ENCODE measurements at regions not wholly inside any gene's neighbourhood (a gene's known extent, or its start where the extent isn't known, plus 50 kb on each side); places are given as distances from the start of the nearest gene placed in this dataset.
"Not testable (repeated sequence)": the region's sequence is repeated elsewhere in the genome, so short reads cannot be mapped to it uniquely, and the experiment has no call there.

DNA sequence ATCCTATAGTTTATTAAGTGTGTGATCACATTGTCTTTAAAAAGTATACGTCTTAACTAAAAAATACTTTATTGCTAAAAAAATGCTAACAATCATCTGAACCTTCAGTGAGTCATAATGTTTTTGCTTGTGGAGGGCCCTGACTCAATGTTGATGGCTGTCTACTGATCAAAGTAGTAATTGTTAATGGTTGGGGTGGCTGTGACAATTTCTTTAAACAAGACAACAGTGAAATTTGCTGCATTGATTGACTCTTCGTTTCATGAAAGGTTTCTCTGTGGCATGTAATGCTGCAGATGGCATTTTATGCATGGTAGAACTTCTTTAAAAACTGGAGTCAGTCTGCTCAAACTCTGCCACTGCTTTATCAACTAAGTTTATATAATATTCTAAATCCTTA, 101.4 kb upstream of the IL15 start:
- no peak for DNase-seq (ENCODE audit: low read depth)

DNA sequence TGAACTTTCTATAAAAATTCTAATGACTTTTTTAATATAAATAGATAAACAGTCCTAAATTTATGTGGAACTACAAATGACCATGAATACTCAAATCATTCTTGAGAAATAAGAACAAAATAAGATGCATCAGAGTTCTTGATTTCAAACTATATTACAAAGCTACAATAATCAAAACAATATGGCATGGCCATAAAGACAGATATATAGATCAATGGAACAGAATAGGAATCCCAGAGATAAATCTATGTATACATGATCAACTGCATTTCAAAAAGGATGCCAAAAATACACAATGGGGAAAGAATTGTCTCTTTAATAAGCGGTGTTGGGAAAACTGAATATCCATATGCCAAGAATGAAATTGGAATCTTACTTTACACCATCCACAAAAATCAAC, 98.4 kb upstream of the IL15 start:
- DNase-seq (ENCODE audit: low read depth): no peak

DNA sequence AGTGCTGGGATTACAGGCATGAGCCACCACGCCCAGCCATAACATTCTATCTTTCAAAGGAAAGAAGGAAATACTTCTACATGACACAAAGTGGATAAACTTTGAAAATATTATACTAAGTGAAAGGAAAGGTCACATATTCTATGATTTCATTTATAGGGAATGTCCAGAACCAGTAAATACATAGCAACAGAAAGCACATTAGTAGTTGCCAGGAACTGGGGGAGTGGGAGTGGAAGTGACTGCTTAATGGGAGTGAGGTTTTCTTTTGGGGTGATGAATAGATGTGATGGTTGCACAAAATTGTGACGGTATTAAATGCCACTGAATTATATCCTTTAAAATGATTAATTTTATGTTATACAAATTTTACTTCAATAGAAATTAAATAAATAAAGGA, 95.7 kb upstream of the IL15 start:
- no peak for DNase-seq (ENCODE audit: low read depth)

DNA sequence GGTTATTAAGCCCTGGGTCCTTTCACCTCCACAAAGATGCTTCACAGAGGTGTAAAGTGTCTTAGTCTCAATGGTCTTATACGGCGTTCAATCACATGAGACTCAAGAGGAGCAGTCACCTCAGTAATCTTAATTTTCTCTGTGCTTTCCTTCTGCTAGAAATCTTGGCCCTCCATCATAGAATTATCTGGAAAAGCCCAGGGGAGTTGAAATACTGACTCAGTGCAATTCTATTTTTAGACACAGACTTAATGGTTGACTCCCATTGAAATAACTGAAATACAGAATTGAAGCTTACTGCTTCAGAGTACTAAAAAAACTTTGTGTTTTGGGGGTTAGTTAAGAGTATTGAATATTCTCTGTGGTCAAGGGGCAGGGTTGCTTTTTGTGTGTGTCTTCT, 94.5 kb upstream of the IL15 start:
- DNase-seq (ENCODE audit: low read depth): no peak

DNA sequence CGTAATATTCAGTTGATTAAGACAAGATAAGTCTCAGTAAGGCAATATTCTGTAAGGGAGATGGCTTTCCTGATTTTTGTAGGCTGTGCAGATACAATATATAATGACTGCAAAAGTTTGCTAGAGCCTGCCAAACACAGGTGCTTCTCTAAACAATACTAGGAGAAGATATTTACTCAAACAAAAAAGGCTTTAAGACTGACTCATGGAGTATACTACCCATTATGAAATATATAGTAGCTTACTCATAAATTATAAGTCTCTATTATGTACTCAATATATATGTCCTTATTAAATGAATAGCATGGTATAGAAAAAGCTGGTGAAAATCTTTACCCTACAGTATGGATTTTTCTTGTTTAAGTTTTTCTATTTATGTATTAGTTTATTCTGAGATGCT, 93.2 kb upstream of the IL15 start:
- no peak for DNase-seq (ENCODE audit: low read depth)

DNA sequence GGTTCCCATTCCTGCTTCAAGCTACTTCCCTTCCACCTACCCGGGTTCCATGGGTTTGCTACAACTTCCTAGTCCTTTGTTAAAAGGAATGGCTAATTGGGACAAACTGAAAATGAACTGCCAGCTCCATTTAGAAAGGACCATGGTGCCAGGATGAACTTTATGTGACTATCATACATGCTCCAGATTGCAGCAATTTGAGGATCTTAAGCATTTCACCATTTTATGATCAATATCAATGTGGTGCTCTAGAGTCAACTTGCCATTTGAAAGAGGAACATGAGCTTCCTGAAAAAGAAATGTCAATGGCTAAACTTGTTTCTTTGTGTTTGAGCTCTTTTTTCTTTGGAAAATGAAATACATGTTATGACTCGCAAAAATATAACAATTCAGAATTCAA, 92.7 kb upstream of the IL15 start:
- DNase-seq (ENCODE audit: low read depth): no peak

DNA sequence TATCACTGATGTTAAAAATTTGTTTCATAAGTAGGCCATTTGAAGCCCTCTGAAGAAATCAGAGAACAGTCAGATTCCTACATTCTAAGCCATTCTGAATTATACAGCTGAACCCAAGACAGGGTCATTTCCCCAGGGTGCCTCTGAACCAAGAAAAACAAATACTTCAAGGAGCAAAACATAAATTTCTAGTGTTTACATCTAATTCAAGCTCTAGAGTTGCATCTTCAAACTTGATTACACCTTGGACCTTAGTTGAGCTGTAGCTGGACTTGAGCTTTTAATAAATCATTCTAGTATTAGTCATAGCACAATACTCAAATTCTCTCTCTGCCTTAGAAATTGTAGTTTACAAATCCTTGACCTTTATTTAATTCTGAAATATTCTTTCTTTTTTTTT, 87.6 kb upstream of the IL15 start:
- DNase-seq (ENCODE audit: low read depth): no peak

DNA sequence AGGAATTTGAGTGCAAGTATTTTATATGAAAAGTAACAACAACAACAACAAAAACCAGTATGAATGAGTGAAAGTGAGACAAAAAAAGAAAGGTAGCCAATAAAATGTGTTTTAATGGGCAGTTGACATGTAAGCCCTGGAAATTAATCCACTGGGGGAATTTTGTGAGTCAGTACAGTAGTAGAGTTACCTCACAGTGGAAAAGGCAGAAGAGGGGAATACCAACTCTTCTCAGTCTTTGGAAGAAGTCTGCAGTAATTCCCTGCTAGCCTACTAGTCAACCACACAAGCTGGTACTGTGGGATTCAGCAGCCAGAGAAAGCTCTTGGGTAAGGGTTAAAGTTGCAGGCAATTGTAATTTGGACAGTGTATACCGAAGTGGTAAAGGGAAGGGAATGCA, 76.3 kb upstream of the IL15 start:
- DNase-seq (ENCODE audit: low read depth): no peak

DNA sequence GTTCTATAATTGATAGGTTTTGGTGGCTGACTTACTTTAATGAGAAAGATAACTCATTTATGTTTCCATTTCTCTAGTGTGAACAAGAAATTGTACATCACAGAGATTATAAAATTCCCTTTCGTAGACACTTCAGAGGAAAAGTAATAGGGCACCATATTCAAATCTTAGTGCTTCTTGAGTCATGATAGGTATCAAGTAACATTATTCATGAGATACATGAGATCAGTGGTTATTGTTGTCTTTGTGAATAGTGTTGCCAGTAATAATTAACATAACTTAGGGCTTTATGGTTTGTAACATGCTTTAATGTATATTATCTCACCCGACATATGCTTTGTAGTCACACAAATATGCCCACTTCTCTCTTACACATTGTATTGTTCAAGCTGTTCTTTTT, 73.7 kb upstream of the IL15 start:
- DNase-seq (ENCODE audit: low read depth): no peak

DNA sequence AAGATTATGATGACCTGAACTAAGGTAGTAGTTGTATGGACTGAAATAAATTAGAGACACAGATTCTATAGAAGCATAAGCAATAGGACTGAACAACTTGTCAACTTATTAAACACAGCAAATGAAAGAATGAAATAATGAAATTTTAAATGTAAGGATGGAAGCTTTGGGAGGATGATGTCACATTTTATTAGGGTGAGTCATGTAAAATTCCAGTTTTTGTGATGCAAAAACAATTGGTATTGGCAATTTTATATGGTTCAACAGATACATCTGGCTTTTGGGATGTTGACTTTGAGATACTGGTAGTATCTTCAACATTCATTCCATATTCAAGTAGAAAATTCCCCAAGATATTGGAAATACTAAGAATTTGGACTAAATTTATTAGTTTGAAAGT, 72.7 kb upstream of the IL15 start:
- DNase-seq (ENCODE audit: low read depth): no peak

DNA sequence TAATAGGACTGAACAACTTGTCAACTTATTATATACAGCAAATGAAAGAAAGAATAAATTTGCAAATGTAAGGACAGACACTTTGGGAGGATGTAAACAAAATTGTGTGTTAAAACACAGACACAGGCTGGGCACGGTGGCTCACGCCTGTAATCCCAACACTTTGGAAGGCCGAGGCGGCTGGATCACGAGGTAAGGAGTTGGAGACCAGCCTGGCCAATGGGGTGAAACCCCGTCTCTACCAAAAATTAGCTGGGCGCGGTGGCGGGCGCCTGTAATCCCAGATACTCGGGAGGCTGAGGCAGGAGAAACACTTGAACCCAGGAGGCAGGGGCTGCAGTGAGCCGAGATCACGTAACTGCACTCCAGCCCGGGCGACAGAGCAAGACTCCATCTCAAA, 71.4 kb upstream of the IL15 start:
- DNase-seq (ENCODE audit: low read depth): not testable (repeated sequence)

DNA sequence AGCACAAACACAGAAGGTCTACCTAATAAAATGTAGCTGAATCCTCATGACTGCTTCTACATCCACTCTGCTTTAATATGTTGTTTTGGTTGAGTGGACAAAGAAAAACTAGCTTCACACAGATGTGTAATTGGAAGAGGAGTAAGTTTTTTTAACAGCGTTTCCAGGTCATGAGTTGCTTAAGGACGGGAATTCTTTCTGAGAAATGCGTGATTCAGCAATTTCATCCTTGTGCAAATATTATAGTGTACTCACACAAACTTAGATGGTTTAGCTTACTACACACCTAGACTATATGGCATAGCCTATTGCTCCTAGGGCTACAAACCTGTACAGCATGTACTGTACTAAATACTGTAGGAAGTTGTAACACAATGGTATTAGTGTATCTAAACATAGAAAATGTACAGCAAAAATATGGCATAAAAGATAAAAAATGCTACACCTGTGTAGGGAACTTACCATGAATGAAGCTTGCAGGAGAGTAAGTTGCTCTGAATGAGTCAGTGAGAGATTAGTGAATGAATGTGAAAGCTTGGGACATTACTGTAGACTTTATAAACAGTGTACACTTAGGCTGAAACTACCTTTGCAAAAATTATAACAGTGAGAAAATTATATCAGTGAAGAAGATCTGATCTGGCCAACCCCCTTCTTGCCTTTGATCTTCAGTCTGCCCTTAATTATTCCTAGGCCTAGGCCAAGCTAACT, 70.8 kb upstream of the IL15 start:
- DNase-seq (ENCODE audit: low read depth): no peak

DNA sequence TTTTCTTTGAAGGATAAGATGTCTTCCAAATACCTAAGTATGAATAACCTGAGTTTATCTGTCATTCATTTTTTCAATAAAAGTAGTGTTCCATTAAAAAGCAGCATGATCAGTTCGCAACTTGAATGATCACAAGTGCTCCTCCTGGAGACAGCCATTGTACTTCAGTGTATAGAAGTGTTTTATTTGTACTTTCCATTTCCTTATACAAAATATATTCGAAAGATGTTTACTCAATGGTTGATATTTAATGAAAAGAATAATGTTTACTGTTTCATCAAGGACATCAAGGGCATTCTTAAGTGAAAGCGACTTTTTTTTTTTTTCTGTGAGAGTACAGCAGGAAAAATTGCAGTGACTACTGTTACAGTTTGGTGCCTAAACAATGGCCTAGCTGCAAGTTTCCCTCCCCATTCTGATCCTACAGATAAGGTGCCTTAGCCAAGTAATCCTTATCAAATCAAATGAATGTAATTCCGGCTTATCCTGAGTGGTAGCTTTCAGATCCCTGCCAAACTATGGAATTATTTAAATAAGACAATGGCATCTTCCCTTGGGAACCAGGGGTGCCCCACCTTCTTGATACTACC, 69.0 kb upstream of the IL15 start:
- no peak for DNase-seq (ENCODE audit: low read depth)

DNA sequence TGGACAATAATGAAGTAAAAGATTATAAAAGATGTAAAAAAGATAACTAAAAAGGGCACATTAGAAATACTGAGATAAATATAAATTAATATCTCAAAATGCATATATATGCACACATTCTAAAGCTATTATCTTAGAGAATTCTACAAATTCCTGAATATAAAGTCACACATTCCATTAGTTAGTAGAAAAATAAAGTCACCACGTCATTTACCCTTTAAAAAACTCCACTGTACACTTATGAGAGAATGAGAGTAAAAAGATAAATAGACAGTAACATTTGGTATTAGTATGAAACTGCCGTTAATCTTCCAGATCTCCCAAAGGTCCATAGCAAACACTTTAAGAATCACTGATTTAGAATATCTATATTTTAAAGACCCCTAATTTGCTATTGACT, 67.2 kb upstream of the IL15 start:
- DNase-seq (ENCODE audit: low read depth): no peak

DNA sequence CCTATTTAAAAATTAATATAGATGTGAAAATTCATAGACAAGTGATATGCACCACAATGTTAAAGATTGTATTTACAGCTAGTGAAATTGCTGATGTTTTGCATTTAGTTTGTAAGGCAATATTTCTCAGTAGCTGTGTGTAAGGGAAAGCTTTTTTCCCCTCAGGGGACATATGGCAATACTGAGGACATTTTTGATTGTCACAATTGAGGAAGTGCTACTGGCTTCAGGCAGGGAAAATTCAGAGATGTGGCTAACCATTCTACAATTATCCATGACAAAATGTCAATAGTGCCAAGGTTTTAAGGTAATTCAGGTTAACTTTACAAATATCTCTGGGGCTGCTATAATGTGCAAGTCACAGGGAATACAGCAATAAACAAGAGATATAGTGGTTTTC, 66.1 kb upstream of the IL15 start:
- no peak for DNase-seq (ENCODE audit: low read depth)

DNA sequence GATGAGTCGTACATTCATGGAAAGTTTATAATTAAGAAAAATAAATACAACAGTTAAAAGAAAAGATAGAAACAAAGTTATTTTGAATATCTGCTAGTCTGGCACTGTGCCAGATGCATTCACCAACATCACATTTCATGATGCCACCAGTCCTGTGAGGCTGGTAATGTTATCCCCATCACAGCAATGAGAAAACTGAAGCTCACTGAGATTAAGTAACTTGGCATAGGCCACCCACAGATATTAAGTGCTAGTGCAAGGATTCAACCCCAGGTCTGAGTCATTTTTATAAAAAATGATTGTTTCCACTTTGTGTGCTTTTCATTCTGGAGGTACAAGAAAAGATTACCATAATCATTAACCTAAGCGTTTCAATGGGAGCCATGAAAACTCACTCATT, 65.0 kb upstream of the IL15 start:
- no peak for DNase-seq (ENCODE audit: low read depth)

DNA sequence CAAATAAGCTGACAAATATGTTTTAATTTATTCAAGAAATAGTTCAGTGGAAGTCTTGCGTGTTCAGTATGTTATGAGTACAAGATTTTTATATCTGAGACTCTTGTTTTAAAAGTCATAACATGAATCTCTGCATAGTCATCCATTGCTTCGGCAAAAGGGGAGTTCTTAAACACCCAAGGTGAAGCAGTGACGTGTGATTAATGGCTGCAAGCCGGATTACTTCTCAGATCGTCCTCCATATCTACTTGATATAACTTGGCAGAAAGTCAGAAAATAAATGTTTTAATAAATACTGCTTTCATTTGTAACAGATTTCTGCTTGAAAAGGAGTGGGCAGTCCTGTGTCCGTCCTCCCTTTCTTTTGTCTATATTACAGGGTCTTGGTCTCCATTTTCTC, 64.6 kb upstream of the IL15 start:
- DNase-seq (ENCODE audit: low read depth): no peak

DNA sequence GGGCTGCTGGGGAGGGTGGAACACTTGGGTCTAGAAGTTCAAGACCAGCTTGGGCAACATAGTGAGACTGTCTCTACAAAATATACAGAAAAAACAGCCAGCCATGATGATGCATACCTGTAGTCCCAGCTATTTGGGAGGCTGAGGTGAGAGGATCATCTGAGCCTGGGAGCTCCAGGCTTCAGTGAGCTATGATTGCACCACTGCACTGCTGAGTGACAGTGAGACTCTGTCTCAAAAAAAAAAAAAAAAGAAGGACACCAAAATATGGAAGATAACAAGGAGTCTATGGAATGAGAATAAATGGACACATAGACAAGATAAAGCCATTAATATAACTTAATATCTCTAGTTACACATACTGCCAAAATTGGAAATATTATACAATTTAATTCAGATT, 62.7 kb upstream of the IL15 start:
- no peak for DNase-seq (ENCODE audit: low read depth)

DNA sequence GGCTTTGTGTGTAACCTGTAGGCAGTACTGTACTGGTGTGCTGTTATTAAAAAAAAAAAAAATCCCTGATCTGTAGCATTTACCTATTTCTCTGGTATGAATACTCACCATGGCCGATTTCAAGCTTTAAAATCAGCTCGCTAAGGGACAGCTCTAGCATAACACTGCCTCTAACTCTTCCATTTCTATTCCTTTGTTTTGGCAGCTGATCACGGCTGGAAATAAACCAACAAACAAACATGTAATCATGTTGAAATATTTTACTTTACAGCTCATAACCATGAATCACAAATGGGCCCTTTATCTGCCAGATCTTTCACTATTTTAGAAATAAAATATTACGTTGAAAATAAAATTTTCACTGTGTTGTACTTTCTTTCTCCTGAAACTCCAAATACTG, 60.5 kb upstream of the IL15 start:
- peak; percentile 37 for DNase-seq (ENCODE audit: low read depth)

DNA sequence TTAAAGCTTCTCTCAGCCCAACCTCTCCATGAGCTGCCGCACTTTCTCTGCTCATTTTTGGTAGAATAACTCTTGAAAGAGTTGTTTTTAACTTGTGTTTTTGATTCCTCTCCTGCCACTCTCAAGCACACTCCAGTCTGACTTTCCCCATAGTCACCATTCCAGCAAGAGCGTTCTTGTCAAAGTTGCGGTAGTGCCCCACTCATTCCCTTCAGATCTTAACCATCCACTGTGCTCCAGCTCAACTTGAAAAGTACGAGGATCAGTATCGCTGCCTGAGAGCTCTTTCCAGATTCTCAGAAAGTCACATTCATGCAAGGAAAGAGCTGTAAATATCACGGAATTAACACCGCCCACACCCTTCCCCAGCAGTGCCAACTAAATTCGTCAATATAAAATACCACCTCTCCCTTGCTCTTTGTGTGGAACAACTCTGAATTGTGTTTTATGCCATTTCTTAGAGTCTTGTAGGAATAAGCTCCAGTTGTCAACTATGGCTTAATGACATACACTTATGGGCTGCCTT, 59.7 kb upstream of the IL15 start:
- no peak for DNase-seq (ENCODE audit: low read depth)

DNA sequence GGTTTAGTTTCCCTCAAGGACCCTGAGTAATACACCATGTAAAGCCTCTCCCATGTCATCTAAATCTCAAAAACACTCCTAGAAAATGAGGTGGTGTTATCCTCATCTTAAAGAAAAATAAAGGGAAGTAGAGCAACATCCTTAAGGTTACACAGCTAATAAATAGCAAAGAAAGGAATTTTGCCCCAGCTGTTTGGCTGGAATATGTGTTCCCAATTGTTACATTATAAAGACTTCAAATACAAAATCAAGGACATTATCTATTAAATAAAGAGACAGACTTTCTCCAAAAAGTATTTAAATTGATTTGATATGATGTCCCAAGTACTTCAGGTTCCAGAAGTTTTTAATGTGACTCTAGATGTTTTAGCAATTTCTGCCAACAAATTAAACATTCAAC, 57.9 kb upstream of the IL15 start:
- DNase-seq (ENCODE audit: low read depth): no peak

DNA sequence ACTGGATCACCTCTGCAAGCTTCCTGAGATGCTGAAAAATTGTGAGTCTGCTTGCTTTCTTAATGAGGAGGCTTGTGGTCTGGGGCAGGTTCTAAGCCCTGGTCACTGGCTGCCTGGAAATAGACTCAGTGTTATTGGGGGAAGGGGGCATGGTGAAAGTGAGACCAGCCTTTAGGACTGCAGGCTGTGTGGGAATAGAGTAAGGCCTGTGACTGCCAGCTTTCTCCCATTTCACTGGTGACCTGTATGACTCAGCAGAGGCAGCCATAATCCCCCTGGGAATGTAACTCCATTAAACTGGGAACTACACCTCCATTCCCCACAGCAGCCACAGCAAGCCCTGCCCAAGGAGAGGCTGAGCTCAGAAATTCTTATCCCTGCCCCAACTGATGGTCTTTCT, 55.9 kb upstream of the IL15 start:
- DNase-seq (ENCODE audit: low read depth): no peak
